Testis (tissue), 2 donors: ENCODE measurements at regions not wholly inside any gene's neighbourhood (a gene's known extent, or its start where the extent isn't known, plus 50 kb on each side); places are given as distances from the start of the nearest gene placed in this dataset.

Source experiments
- DNase-seq: peaks from one replicate; pipeline ENCODE4 v3.0.0-alpha.2; 2019
- H3K27ac ChIP-seq, 2 donors: fragments of 200-600 bp; sonication (generic); one replicate each; pipeline ENCODE4 v1.5.1; 2019
- H3K27me3 ChIP-seq: fragments of 200-600 bp; sonication (generic); one replicate; pipeline ENCODE4 v1.5.1; 2019
- H3K36me3 ChIP-seq: fragments of 200-600 bp; sonication (generic); one replicate; pipeline ENCODE4 v1.5.1; 2017; ENCODE audit warnings: low read depth; ENCODE audit errors: missing control alignments
- H3K4me1 ChIP-seq: fragments of 200-600 bp; sonication (generic); one replicate; pipeline ENCODE4 v1.5.1; 2019
- H3K4me3 ChIP-seq, 2 donors: fragments of 200-600 bp; sonication (generic); one replicate each; pipeline ENCODE4 v1.5.1; 2017 to 2019
- H3K9me3 ChIP-seq: fragments of 200-600 bp; sonication (generic); one replicate; pipeline ENCODE4 v1.5.1; 2017
- POLR2A ChIP-seq: fragments of 450-650 bp; IDR thresholded peaks from one replicate; pipeline ENCODE4 v1.6.1; 2017; ENCODE audit warnings: antibody characterized with exemption, mild to moderate bottlenecking, moderate library complexity
- WGBS, 2 donors: methylation state at CpG; one replicate each; pipeline ENCODE4 v1.1.5; 2018; 5-methylcytosine and 5-hydroxymethylcytosine counted together
- intact Hi-C: fragments of 100-400 bp; cut with DNase I; formaldehyde crosslinking; loops from one replicate; pipeline ENCODE4 v1.15.1; 2023; ENCODE audit warnings: low total_unique reads
- TF ChIP-seq, protein P1 (sequence below), 3 experiments: fragments of 450-650 bp in 2 of 3; fragments of 200-600 bp in 1 of 3; sonication (generic) in 1 of 3; IDR thresholded peaks; one replicate each; pipeline ENCODE4 v1.5.1; 2016 to 2019; ENCODE audit warnings: antibody characterized with exemption in 3 of 3, mild to moderate bottlenecking in 2 of 3, moderate library complexity in 1 of 3

DNA sequence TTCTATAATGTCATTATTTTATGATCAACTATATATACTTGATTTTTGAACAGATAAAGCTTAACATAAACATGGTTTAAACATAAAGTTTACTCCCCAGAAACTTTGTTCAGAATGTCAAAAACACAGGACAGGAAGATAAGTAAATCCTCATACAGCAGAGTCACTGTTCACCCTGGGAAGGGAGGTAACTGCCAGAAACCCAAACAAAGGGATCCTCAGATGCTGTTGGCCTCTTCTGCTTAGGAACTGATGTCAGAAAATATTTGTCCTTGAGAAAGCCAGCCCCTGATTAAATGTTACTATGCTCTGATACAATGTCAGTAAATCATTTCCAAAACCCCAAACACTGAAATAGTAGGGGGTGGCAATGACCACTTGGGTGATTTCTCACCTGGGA is 185.3 kb downstream of the TJP1 start:
- H3K4me1 ChIP-seq: peaks cover 18% of the 10 kb centered on the region
- H3K36me3 ChIP-seq: no peaks in the 10 kb centered on the region
- peak overlapping the region; percentile 54 to 86 for H3K27ac ChIP-seq
- H3K27me3 ChIP-seq: no peaks in the 10 kb centered on the region
- no peaks in the 10 kb centered on the region for H3K9me3 ChIP-seq
- peak; percentile 73 for DNase-seq
- TF ChIP-seq POLR2A: no peak
- TF ChIP-seq, protein P1, sequence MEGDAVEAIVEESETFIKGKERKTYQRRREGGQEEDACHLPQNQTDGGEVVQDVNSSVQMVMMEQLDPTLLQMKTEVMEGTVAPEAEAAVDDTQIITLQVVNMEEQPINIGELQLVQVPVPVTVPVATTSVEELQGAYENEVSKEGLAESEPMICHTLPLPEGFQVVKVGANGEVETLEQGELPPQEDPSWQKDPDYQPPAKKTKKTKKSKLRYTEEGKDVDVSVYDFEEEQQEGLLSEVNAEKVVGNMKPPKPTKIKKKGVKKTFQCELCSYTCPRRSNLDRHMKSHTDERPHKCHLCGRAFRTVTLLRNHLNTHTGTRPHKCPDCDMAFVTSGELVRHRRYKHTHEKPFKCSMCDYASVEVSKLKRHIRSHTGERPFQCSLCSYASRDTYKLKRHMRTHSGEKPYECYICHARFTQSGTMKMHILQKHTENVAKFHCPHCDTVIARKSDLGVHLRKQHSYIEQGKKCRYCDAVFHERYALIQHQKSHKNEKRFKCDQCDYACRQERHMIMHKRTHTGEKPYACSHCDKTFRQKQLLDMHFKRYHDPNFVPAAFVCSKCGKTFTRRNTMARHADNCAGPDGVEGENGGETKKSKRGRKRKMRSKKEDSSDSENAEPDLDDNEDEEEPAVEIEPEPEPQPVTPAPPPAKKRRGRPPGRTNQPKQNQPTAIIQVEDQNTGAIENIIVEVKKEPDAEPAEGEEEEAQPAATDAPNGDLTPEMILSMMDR (IDR thresholded peaks at IDR 0.05): no peak
- no peak overlapping the region for H3K4me3 ChIP-seq
- intact Hi-C loops: no loop called here

DNA sequence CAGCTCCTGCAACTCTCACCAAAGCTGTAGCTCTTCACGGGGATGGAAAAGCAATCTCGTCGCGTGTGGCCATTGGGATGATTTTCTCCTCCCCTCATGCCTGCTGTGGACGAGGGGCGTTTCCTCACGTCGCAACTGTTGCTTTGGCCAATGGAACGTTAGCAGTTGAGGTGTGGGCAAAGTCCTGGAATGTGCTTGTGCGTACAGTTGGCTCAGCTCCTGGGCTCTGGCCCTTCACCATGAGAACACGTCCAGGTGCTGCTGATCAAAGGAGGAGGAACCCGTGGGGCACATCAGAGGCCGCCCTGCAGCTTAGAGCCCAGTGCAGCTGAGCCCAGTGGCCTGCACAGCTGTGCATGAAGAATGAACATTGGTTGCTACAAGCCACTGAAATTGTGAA is 186.1 kb downstream of the TJP1 start:
- Histone ChIP-seq H3K27ac (peak overlapping the region; percentile 54 to 86), H3K9me3 (no peaks in the 10 kb centered on the region), H3K36me3 (no peaks in the 10 kb centered on the region), H3K4me1 (peaks cover 18% of the 10 kb centered on the region), H3K27me3 (no peaks in the 10 kb centered on the region), H3K4me3 (no peak overlapping the region)
- DNase-seq: peak; percentile 86
- intact Hi-C loops: no loop called here
- TF ChIP-seq, protein P1 (IDR thresholded peaks at IDR 0.05): no peak
- TF ChIP-seq POLR2A: no peak
- WGBS, 2 donors: 31 to 53% methylated on average over 11 to 13 of the region's 13 CpGs

DNA sequence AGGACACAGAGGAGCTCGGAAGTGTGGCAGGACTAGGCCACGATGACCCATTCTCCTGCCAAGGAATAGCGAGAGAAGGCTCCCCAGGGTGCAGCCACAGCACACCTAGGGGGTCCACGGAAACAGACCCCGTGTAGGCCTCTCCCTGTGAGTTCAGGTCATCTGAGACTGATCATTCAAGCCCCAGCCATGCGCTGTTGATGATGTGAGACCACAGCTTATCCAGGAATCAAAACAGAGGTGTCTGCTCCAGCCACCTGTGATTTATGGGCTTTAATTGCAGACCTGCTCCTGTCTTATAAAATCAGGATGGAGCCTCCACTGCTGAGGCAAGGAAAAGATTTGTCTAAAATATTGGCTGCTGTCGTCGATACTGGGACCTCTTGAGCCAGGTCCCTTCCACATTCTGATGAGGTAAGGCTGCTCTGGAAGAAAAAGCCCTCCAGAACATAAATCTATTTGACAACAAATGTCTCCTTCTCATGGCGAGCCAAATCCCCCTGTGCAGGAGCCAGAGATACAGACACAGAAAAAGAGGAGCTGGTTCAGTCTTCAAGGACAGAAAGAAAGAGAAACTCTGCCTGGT is 186.7 kb downstream of the TJP1 start:
- intact Hi-C loops: no loop called here
- TF ChIP-seq, protein P1 (IDR thresholded peaks at IDR 0.05): no peak
- no peak for TF ChIP-seq POLR2A
- Histone ChIP-seq H3K27ac (peak overlapping the region; percentile 54 to 86), H3K36me3 (no peaks in the 10 kb centered on the region), H3K9me3 (no peaks in the 10 kb centered on the region), H3K4me3 (no peak overlapping the region), H3K4me1 (peaks cover 18% of the 10 kb centered on the region), H3K27me3 (no peaks in the 10 kb centered on the region)
- DNase-seq: no peak
- whole genome bisulfite sequencing, 2 donors: 66 to 80% methylated on average over 7 to 9 of the region's 9 CpGs

DNA sequence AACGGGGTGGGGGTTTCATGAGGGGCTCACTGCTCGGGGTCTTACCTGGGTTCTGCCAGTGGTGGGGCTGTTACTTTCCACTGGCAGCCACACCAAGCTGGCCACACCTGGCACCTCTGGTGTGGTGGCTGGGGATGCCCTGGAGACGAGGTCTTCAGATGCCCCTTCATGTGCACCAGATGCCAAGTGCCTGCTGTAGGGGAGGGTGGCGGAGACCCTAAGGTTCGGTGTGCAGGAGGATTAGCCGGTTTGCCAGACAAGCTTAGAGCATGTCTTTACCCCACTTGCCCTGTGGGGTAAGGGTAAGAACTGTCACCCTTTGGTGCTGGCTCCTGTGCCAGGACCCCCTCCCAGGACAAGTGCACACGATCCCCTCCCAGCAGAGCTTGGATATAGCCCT is 188.3 kb downstream of the TJP1 start:
- TF ChIP-seq POLR2A: no peak
- TF ChIP-seq, protein P1 (IDR thresholded peaks at IDR 0.05): no peak
- no peaks in the 10 kb centered on the region for H3K27me3 ChIP-seq
- H3K36me3 ChIP-seq: no peaks in the 10 kb centered on the region
- no peak overlapping the region for H3K4me3 ChIP-seq
- no peaks in the 10 kb centered on the region for H3K9me3 ChIP-seq
- no peak for DNase-seq
- H3K4me1 ChIP-seq: peaks cover 18% of the 10 kb centered on the region
- intact Hi-C loops: no loop called here
- H3K27ac ChIP-seq: no peak overlapping the region
- 87 to 89% methylated on average over 6 to 7 of the region's 7 CpGs for WGBS, 2 donors

DNA sequence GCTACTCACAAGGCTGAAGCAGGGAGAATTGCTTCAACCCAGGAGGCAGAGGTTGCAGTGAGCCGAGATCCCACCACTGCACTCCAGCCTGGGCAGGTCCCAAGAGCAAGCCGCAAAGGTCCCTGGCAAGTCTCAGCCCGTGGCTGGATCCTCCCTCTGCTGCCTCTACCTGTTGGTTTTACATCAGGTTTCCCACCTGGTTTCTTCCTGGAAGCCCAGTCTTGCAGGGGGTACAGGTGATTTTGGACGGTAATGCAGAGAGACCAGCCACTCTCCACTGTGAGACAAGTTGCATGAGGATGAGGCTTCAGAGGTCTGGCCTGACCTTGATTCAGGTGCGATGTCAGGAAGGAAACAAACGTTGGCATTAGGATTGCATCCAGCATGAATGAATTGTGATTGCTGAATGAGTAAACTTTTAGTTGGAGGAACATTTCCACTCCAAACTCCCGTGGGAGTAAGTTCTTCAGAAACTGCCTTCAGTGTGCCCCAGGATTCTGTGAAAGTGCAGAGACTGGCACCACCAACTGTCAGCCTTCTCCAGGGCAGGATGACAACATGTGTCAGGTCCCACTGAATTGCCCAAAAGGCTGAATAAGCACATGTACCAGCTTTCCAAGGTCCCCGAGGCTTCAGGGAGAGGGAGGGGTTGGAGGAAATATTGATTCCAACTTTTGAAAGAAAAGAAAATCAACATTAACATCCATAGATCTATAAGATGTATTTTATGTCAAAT is 189.4 kb downstream of the TJP1 start:
- H3K9me3 ChIP-seq: no peaks in the 10 kb centered on the region
- H3K27me3 ChIP-seq: no peaks in the 10 kb centered on the region
- peaks cover 12% of the 10 kb centered on the region for H3K4me1 ChIP-seq
- no peak overlapping the region for H3K4me3 ChIP-seq
- TF ChIP-seq POLR2A: no peak
- TF ChIP-seq, protein P1 (IDR thresholded peaks at IDR 0.05): no peak
- H3K36me3 ChIP-seq: no peaks in the 10 kb centered on the region
- H3K27ac ChIP-seq: no peak overlapping the region
- intact Hi-C loops: no loop called here
- 65 to 73% methylated on average over 8 of the region's 8 CpGs for WGBS, 2 donors
- no peak for DNase-seq
